Stimulated activated CD4-positive, alpha-beta T cell treated with anti-CD3 and anti-CD28 coated beads, Interleukin-15, amount 100 ng/mL, for 1 hour (primary cell): ENCODE measurements at regions not wholly inside any gene's neighbourhood (a gene's known extent, or its start where the extent isn't known, plus 50 kb on each side); places are given as distances from the start of the nearest gene placed in this dataset.

Source experiments
- DNase-seq, 2 donors: peaks; one replicate each; pipeline ENCODE4 v3.0.0-alpha.2; 2020; ENCODE audit warnings: low read depth in 1 of 2, low spot score in 1 of 2

- DNase-seq: no peak
These were observed 169.2 kb upstream of the B3GALT2 start for GRCh38 chr1:193355626-193356025.

GRCh38 chr1:193355178-193355577 is 168.8 kb upstream of the B3GALT2 start:
- no peak for DNase-seq

GRCh38 chr1:193348769-193349535 is 162.5 kb upstream of the B3GALT2 start:
- no peak for DNase-seq

GRCh38 chr1:193348091-193348768 is 161.8 kb upstream of the B3GALT2 start:
- no peak for DNase-seq

GRCh38 chr1:193346085-193346484 is 159.7 kb upstream of the B3GALT2 start:
- DNase-seq: no peak

GRCh38 chr1:193342811-193343210 is 156.4 kb upstream of the B3GALT2 start:
- no peak for DNase-seq

- no peak for DNase-seq
These were observed 153.9 kb upstream of the B3GALT2 start for GRCh38 chr1:193340331-193340730.

- DNase-seq: no peak
These were observed 153.0 kb upstream of the B3GALT2 start for GRCh38 chr1:193339401-193339800.

- DNase-seq: no peak
These were observed 151.8 kb upstream of the B3GALT2 start for GRCh38 chr1:193338194-193338593.

GRCh38 chr1:193335806-193336428 is 149.5 kb upstream of the B3GALT2 start:
- no peak for DNase-seq

- DNase-seq: no peak
These were observed 146.8 kb upstream of the B3GALT2 start for GRCh38 chr1:193333166-193333565.

- DNase-seq: no peak
These were observed 139.9 kb upstream of the B3GALT2 start for GRCh38 chr1:193326296-193326695.

- DNase-seq: no peak
These were observed 139.4 kb upstream of the B3GALT2 start for GRCh38 chr1:193325771-193326170.

- DNase-seq: no peak
These were observed 138.6 kb upstream of the B3GALT2 start for GRCh38 chr1:193325042-193325441.

- DNase-seq: no peak
These were observed 135.8 kb upstream of the B3GALT2 start for GRCh38 chr1:193322211-193322610.

- no peak for DNase-seq
These were observed 134.9 kb upstream of the B3GALT2 start for GRCh38 chr1:193321242-193321840.

- no peak for DNase-seq
These were observed 133.9 kb upstream of the B3GALT2 start for GRCh38 chr1:193320270-193320669.

- DNase-seq: no peak
These were observed 131.9 kb upstream of the B3GALT2 start for GRCh38 chr1:193318347-193318746.

GRCh38 chr1:193313354-193314140 is 127.1 kb upstream of the B3GALT2 start:
- DNase-seq: no peak

GRCh38 chr1:193312432-193312831 is 126.0 kb upstream of the B3GALT2 start:
- no peak for DNase-seq
